ENCODE measurements at regions not wholly inside any gene's neighbourhood (a gene's known extent, or its start where the extent isn't known, plus 50 kb on each side); places are given as distances from the start of the nearest gene placed in this dataset.

DNA sequence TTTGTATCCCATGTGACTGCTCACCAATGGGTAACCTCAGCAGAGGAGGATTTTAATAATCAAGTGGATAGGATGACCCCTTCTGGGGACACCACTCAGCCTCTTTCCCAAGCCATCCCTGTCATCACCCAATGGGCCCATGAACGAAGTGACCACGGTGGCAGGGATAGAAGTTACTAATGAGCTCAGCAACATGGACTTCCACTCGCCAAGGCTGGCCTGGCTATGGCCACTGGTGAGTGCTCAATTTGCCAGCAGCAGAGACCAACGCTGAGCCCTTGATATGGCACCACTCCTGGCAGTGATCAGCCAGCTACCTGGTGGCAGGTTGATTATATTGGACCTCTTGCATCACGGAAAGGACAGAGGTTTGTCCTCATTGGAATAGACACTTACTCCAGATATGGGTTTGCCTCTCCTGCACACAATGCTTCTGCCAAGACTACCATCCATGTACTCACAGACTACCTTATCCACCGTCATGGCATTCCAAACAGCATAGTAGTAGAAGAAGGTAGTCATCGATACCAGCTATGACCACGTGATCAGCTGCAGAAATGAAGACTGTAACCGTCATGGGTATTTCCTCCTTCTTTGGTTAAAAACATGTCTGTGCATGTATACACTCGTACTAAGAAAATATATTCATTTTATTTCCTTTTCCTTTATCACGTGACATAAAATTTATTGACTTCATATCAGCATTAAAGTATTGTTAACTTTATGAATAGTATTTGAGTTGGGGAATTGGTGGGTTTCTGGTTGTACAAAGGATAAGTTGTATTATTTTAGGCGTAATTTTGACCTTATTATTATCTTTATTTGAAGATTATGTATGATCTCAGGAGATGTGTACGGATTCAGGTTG lies 562.6 kb downstream of the PTPRU start:
- TF ChIP-seq EGR1 (IDR thresholded peaks at IDR 0.05; ENCODE audit: low read depth in 2 of 2) (no peak), JUND (IDR thresholded peaks at IDR 0.05) (no peak), YY1 (IDR thresholded peaks at IDR 0.05) (no peak), GABPA (IDR thresholded peaks at IDR 0.05 in 1 of 2, conservative IDR thresholded peaks at IDR 0.05 in 1 of 2) (no peak), RXRA (IDR thresholded peaks at IDR 0.05) (no peak), TAF1 (conservative IDR thresholded peaks at IDR 0.05) (no peak), RAD21 (IDR thresholded peaks at IDR 0.05) (no peak), NR2F2 (IDR thresholded peaks at IDR 0.05) (no peak)
- TF ChIP-seq, protein P1, sequence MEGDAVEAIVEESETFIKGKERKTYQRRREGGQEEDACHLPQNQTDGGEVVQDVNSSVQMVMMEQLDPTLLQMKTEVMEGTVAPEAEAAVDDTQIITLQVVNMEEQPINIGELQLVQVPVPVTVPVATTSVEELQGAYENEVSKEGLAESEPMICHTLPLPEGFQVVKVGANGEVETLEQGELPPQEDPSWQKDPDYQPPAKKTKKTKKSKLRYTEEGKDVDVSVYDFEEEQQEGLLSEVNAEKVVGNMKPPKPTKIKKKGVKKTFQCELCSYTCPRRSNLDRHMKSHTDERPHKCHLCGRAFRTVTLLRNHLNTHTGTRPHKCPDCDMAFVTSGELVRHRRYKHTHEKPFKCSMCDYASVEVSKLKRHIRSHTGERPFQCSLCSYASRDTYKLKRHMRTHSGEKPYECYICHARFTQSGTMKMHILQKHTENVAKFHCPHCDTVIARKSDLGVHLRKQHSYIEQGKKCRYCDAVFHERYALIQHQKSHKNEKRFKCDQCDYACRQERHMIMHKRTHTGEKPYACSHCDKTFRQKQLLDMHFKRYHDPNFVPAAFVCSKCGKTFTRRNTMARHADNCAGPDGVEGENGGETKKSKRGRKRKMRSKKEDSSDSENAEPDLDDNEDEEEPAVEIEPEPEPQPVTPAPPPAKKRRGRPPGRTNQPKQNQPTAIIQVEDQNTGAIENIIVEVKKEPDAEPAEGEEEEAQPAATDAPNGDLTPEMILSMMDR (IDR thresholded peaks at IDR 0.05; ENCODE audit: low read depth, low read length, missing input control): no peak
- TF ChIP-seq, protein P2, sequence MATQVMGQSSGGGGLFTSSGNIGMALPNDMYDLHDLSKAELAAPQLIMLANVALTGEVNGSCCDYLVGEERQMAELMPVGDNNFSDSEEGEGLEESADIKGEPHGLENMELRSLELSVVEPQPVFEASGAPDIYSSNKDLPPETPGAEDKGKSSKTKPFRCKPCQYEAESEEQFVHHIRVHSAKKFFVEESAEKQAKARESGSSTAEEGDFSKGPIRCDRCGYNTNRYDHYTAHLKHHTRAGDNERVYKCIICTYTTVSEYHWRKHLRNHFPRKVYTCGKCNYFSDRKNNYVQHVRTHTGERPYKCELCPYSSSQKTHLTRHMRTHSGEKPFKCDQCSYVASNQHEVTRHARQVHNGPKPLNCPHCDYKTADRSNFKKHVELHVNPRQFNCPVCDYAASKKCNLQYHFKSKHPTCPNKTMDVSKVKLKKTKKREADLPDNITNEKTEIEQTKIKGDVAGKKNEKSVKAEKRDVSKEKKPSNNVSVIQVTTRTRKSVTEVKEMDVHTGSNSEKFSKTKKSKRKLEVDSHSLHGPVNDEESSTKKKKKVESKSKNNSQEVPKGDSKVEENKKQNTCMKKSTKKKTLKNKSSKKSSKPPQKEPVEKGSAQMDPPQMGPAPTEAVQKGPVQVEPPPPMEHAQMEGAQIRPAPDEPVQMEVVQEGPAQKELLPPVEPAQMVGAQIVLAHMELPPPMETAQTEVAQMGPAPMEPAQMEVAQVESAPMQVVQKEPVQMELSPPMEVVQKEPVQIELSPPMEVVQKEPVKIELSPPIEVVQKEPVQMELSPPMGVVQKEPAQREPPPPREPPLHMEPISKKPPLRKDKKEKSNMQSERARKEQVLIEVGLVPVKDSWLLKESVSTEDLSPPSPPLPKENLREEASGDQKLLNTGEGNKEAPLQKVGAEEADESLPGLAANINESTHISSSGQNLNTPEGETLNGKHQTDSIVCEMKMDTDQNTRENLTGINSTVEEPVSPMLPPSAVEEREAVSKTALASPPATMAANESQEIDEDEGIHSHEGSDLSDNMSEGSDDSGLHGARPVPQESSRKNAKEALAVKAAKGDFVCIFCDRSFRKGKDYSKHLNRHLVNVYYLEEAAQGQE (IDR thresholded peaks at IDR 0.05): no peak
- TF ChIP-seq, protein P3, sequence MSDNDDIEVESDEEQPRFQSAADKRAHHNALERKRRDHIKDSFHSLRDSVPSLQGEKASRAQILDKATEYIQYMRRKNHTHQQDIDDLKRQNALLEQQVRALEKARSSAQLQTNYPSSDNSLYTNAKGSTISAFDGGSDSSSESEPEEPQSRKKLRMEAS (IDR thresholded peaks at IDR 0.05): no peak
